Spleen (tissue), 7 donors: ENCODE measurements at regions not wholly inside any gene's neighbourhood (a gene's known extent, or its start where the extent isn't known, plus 50 kb on each side); places are given as distances from the start of the nearest gene placed in this dataset.

Experiments used
- CTCF ChIP-seq, 11 experiments: fragments of 200-600 bp in 7 of 11; fragments of 450-650 bp in 4 of 11; sonication (generic) in 4 of 11; IDR thresholded peaks in 8 of 11; conservative IDR thresholded peaks in 3 of 11; 1 replicate in 7 of 11; 2 replicates in 4 of 11; pipeline versions ENCODE4 v1.4.0 to v1.8.0; 2016 to 2021; ENCODE audit warnings: antibody characterized with exemption in 11 of 11, inconsistent platforms in 4 of 11, mild to moderate bottlenecking in 1 of 11
- POLR2A ChIP-seq, 3 donors: fragments of 450-650 bp; IDR thresholded peaks; one replicate each; pipeline ENCODE4 v1.5.1; 2017; ENCODE audit warnings: antibody characterized with exemption in 3 of 3, mild to moderate bottlenecking in 1 of 3
- POLR2AphosphoS5 ChIP-seq, 3 donors: sonication (generic); formaldehyde crosslinking; IDR thresholded peaks; one replicate each; pipeline ENCODE4 v1.5.1; 2017; ENCODE audit warnings: antibody characterized with exemption in 3 of 3
- donor health status: DM: no; HTN: no; CAD: no; lungs with moderate emphysema.
- donor health status: DM: no; HTN: no; CAD: no.
- donor health status: DM: no; HTN: no; CAD: no.

GRCh38 chr5:63473335-63473967 is 488.8 kb downstream of the HTR1A start:
- TF ChIP-seq POLR2A (IDR thresholded peaks at IDR 0.05) (no peak), POLR2AphosphoS5 (IDR thresholded peaks at IDR 0.05) (no peak), CTCF (IDR thresholded peaks at IDR 0.05 in 8 of 11, conservative IDR thresholded peaks at IDR 0.05 in 3 of 11) (no peak)
